ENCODE measurements at regions not wholly inside any gene's neighbourhood (a gene's known extent, or its start where the extent isn't known, plus 50 kb on each side); places are given as distances from the start of the nearest gene placed in this dataset.

- H3K27ac ChIP-seq, result no peak overlapping the region
- H3K36me3 ChIP-seq (ENCODE audit: low read depth), result no peaks in the 10 kb centered on the region
- H3K9me2 ChIP-seq (ENCODE audit: insufficient read depth), result no peaks in the 10 kb centered on the region
- ChIA-PET POLR2A (ENCODE audit: unreplicated experiment) (no interaction called here), CTCF (no interaction called here)
- no peak overlapping the region for H3K4me3 ChIP-seq
- H2AFZ ChIP-seq, result no peak overlapping the region
- H3K27me3 ChIP-seq (ENCODE audit: insufficient read depth, low read depth), result no peaks in the 10 kb centered on the region
- H3K9me3 ChIP-seq (ENCODE audit: insufficient read depth, low read depth), result no peaks in the 10 kb centered on the region
- no peak overlapping the region for H3K4me2 ChIP-seq
- H3F3A ChIP-seq (ENCODE audit: insufficient read depth, low read depth), result peaks cover 26% of the 10 kb centered on the region
- DNase-seq, result no peak
- no TSS peak for BruUV-seq (replicated peaks)
- H3K4me1 ChIP-seq (replicated peaks; ENCODE audit: insufficient read depth), result peaks cover 46% of the 10 kb centered on the region
- TF ChIP-seq EZH2 (IDR thresholded peaks at IDR 0.05; ENCODE audit: low read depth), result no peak
- TF ChIP-seq CTCF (conservative IDR thresholded peaks at IDR 0.05), result no peak
- intact Hi-C loops (cut with micrococcal nuclease; ENCODE audit: unreplicated experiment), result no loop called here
- H3K79me2 ChIP-seq (ENCODE audit: low read depth), result no peaks in the 10 kb centered on the region
- no peaks in the 10 kb centered on the region for H4K20me1 ChIP-seq (ENCODE audit: insufficient read depth)
Measured at GRCh38 chr15:69661871-69662644, 209.4 kb downstream of the RPLP1 start.

DNA sequence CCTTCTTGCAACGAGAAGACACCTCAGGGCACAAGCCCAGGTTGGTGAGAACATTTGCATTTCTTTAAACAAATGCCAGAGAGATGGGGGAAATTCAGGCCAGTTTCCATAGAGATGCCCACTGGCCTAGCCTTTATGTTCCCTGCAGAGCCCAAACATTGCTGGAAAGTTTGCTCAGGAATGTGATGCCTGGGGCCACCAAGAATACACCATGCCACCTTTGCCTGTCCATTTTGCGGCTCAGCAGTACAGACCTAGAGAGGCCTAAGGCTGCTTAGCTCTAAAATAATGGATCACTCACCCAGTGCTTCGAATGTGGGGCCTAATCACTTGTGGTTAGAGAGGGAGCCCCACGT is 210.0 kb downstream of the RPLP1 start:
- H3F3A ChIP-seq (ENCODE audit: insufficient read depth, low read depth), result peaks cover 26% of the 10 kb centered on the region
- H3K9me3 ChIP-seq (ENCODE audit: insufficient read depth, low read depth), result no peaks in the 10 kb centered on the region
- no peaks in the 10 kb centered on the region for H4K20me1 ChIP-seq (ENCODE audit: insufficient read depth)
- H2AFZ ChIP-seq, result no peak overlapping the region
- no peaks in the 10 kb centered on the region for H3K36me3 ChIP-seq (ENCODE audit: low read depth)
- H3K79me2 ChIP-seq (ENCODE audit: low read depth), result no peaks in the 10 kb centered on the region
- TF ChIP-seq EZH2 (IDR thresholded peaks at IDR 0.05; ENCODE audit: low read depth) (no peak), CTCF (conservative IDR thresholded peaks at IDR 0.05) (no peak)
- ChIA-PET POLR2A (ENCODE audit: unreplicated experiment) (interaction anchor here (0.5 kb wide), 1 partner anchor 41 kb away, joined by 3 read pairs; no protein-coding TSS in a partner anchor), CTCF (no interaction called here)
- H3K27ac ChIP-seq, result no peak overlapping the region
- peak in 1 of 2 experiments; percentile 45 for DNase-seq
- no TSS peak for BruUV-seq (replicated peaks)
- H3K27me3 ChIP-seq (ENCODE audit: insufficient read depth, low read depth), result no peaks in the 10 kb centered on the region
- peaks cover 46% of the 10 kb centered on the region for H3K4me1 ChIP-seq (replicated peaks; ENCODE audit: insufficient read depth)
- intact Hi-C loops (cut with micrococcal nuclease; ENCODE audit: unreplicated experiment), result no loop called here
- no peaks in the 10 kb centered on the region for H3K9me2 ChIP-seq (ENCODE audit: insufficient read depth)
- no peak overlapping the region for H3K4me2 ChIP-seq
- H3K4me3 ChIP-seq, result no peak overlapping the region

- H3K9me2 ChIP-seq (ENCODE audit: insufficient read depth), result no peaks in the 10 kb centered on the region
- H3K36me3 ChIP-seq (ENCODE audit: low read depth), result no peaks in the 10 kb centered on the region
- intact Hi-C loops (cut with micrococcal nuclease; ENCODE audit: unreplicated experiment), result no loop called here
- no peaks in the 10 kb centered on the region for H3K27me3 ChIP-seq (ENCODE audit: insufficient read depth, low read depth)
- no peaks in the 10 kb centered on the region for H4K20me1 ChIP-seq (ENCODE audit: insufficient read depth)
- no peak overlapping the region for H2AFZ ChIP-seq
- no peak overlapping the region for H3K4me2 ChIP-seq
- no peak overlapping the region for H3K4me3 ChIP-seq
- no TSS peak for BruUV-seq (replicated peaks)
- TF ChIP-seq CTCF (conservative IDR thresholded peaks at IDR 0.05) (no peak), EZH2 (IDR thresholded peaks at IDR 0.05; ENCODE audit: low read depth) (no peak)
- no peaks in the 10 kb centered on the region for H3K79me2 ChIP-seq (ENCODE audit: low read depth)
- POLR2A ChIA-PET (ENCODE audit: unreplicated experiment), result interaction anchor here (0.7 kb wide), 1 partner anchor 11 kb away, joined by 3 read pairs; no protein-coding TSS in a partner anchor
- peaks cover 46% of the 10 kb centered on the region for H3K4me1 ChIP-seq (replicated peaks; ENCODE audit: insufficient read depth)
- H3K9me3 ChIP-seq (ENCODE audit: insufficient read depth, low read depth), result no peaks in the 10 kb centered on the region
- H3F3A ChIP-seq (ENCODE audit: insufficient read depth, low read depth), result peaks cover 25% of the 10 kb centered on the region
- no peak for DNase-seq
- CTCF ChIA-PET, result no interaction called here
- no peak overlapping the region for H3K27ac ChIP-seq
Measured at GRCh38 chr15:69663441-69663840, 210.8 kb downstream of the RPLP1 start.

Data from PC-9 (cell line).